GM21737 (cell line): ENCODE measurements at regions not wholly inside any gene's neighbourhood (a gene's known extent, or its start where the extent isn't known, plus 50 kb on each side); places are given as distances from the start of the nearest gene placed in this dataset.

Experiments used
- ATAC-seq: cut with Tn5 transposase; IDR thresholded peaks from one replicate; pipeline ENCODE4 v1.9.1; 2021; ENCODE audit warnings: mild to moderate bottlenecking, moderate library complexity; ENCODE audit not compliant: unreplicated experiment

- ATAC-seq: no peak
Observed at GRCh38 chr7:25789701-25790640, 362.0 kb upstream of the NFE2L3 start.

DNA sequence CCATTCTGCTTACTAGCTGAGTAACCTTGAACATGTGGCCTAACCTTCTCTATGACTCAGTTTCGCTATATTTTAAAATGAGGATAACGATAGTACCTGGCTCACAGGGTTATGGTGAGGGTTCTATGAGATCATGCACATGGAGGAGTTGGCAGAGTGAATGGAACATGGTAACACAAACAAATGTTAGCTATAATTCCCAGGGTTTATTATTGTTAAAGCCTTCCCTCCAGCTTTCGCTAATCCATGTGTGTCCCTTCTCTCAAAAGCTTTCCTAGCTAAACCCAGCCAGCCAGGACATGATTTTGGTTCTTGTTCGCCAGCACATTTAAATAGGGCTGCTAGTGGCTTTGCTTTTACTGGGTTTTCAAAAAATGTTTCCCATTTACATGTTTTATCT, 361.0 kb upstream of the NFE2L3 start:
- ATAC-seq: no peak

DNA sequence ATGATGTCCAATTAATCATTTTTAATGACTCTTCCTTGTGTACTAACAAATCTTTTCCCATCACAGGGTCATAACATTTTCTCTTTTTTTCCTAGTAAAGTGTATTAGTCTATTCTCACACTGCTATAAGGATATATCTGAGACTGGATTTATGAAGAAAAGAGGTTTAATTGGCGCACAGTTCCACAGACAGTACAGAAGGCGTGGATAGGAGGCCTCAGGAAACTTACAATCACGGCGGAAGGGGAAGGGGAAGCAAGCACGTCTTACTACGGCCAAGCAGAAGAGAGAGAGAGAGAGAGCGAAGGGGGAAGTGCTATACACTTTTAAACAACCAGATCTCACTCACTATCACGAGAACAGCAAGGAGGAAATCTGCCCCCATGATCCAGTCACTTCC, 359.4 kb upstream of the NFE2L3 start:
- ATAC-seq: no peak

GRCh38 chr7:25795824-25796235, 356.2 kb upstream of the NFE2L3 start:
- no peak for ATAC-seq

DNA sequence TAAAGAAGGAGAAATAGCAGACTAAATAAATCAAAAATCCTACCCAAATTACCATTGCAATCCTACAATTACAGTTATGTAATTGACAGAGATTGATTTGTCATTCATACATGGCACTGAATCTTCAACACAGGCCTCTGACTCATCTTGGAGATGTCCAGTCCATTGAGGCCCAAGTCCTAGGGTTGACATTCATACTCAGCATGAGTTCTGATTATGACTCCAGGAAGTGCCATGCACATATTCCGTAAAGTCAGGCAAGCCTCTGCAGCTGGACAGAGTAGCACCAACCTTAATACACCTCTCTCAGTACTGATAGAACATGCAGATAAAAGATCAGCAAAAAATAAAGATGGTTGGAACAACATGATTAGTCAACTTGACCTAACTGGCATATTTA, 353.7 kb upstream of the NFE2L3 start:
- ATAC-seq: no peak

- ATAC-seq: no peak
Observed at GRCh38 chr7:25801214-25801613, 350.8 kb upstream of the NFE2L3 start.

DNA sequence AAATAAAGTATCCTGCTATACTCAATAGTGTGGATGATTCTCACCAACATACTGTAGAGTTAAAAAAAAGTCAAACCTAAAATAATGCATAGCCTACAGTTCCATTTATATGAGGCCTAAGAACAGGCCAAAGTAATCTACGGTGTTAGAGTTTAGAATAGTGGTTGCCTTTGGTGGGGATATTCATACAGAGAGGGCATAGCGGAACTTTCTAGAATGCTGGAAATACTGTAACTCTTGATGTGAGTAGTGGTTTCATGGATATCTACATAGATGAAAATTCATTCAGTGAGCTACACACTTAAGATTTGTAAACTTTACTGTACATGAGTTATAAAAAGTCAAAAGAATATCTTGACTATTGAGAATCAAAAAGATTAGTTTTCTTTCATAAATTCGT, 349.9 kb upstream of the NFE2L3 start:
- ATAC-seq: no peak

GRCh38 chr7:25802473-25802872, 349.5 kb upstream of the NFE2L3 start:
- no peak for ATAC-seq

DNA sequence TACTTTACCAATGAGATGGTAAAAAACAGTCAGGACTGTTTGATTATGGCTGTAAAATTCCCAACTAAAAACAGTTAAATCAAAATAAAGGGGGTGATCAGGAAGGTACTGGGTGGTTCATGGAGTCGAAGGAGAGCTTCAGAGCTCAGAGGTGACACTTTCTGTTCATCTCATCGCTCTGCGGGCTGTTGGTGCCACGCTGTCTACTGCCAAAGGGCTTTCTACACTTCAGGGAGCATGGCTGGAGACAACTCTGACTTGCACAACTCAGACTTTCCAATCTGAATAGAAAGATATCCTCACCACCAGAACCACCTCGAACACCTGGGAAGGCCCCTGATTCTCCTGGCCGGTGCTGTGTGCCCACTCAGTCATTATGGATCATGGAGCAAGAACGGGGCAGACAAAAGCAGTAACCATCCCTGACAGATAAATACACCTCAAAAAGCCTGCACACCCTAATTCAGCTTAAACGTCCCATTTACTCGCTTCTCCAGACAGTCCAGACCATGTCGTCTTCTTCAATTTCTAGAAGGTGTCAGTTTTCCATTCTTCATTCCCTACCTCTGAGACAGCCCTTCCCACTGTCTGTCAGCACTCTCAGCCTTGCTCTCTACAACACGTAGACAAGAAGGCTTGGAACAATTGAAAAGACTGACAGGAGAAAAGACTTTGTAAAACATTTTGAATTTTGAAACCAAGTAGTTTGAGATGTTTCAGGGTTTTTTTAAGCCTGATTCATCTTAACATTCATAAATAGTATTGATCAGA, 348.7 kb upstream of the NFE2L3 start:
- ATAC-seq: no peak

DNA sequence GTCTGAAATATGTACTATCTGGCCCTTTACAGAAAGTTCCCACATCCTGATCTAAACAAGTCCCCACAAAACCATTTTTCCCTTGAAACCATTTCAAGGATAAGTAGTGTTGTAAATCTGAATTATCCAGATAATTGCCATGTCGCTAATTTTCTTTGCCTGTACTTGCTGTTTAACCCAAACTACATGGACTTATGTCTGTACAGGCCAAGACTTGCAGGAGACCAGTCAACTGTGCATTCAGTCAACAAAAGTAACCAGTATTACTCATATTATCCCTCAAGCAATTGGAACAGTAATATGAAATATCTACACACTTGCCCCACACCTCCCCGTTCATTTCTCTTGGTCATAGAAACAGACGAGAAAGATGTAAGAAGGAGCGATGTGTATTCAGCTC, 347.8 kb upstream of the NFE2L3 start:
- no peak for ATAC-seq

GRCh38 chr7:25805027-25805687, 346.8 kb upstream of the NFE2L3 start:
- ATAC-seq: no peak

DNA sequence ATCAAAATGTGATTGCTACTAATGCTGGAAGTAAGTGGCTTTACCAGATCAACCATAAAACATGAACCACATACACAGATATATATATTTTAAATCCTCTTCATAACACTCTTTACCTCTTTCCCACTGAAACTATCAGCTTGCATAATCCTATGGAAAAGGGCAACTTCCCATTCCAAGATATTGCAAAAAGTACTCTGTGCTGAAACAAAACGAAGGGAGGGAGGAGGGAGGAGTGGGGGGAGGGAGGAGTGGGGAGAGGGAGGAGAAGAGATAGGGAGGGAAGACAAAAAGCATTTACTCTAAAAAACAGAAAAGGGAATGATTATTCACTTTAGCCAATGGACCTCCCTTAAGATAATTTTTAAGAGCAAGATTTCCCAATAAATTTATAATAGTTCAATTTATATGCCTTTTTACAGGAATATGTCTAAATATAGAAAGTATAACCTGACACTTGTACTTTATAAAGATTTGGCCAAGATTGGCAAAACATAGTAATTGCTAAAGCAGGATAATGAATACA, 344.8 kb upstream of the NFE2L3 start:
- ATAC-seq: no peak

DNA sequence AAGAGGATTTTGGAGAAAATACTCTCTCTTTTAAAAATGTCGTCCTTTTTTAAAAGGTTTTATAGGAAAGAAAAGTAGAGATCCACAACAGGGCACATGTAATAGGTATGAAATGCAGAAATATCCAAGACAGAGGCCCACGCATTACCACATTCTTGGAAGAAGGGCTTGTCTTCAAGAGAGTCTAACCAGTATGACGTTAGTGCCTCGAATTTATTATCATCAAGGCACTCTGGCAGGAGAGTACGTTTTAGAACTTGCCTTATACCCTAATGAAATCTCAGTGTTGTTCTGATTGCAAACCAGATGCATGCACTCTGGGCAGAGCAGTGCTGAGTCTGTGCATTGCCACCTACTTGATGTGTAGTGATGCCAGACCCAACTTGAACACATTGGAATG, 342.6 kb upstream of the NFE2L3 start:
- ATAC-seq: no peak

DNA sequence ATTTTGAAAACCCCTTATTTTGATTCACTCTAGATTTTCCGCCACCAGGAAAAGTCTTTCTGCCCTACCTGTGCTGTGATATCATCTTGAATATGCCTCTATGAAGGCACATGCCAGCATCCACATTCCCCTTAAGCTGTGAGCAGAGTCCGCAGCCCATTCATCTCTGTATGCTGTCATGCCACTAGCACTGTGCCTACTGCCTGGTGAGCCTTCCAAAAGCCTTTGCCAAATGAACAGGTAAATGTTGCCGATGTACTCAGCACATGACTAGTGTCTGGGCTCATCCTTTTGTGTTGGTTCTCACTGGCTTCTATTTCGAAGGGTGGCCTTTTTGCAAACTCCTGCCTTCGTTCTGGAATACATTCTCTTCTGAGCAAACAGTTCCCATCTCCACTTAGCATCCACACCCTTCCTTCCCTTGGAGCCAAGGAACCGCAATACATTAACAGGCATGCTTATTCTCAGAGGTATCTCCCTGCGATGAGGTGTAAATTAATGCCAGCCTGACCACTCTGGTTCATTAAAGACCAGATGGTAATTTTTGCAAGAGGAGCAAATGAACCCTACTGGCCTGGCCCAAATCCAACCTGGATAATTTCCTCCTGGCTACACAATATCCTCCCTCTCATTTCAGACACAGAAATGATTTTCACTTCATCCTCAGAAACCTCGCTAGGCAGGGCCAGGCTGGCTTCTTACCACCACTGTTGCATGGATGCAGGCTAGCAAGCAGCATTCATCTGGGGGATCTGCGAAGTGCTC, 339.7 kb upstream of the NFE2L3 start:
- no peak for ATAC-seq

GRCh38 chr7:25813381-25813780, 338.6 kb upstream of the NFE2L3 start:
- ATAC-seq: no peak

GRCh38 chr7:25815711-25816110, 336.3 kb upstream of the NFE2L3 start:
- no peak for ATAC-seq

GRCh38 chr7:25820432-25821040, 331.5 kb upstream of the NFE2L3 start:
- no peak for ATAC-seq

DNA sequence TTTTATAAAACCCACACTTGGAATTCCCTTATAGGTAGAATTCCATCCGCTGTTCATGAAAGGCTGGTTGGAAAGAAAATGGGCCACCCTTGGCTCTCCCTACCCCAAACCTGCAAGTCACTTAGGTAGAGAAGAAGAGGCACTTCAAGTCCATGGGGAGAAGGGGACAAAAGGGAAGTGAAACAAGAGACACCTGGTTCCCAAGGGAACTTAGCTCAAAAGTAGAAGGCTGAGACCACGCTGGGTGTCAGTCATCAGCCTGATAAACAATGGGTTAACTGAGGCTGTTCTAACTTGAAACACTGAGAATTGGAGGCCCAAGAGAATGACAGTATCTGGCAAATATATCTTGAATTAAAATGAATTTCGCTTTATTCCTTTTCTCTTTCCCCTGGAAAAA, 330.8 kb upstream of the NFE2L3 start:
- ATAC-seq: no peak

GRCh38 chr7:25822823-25823222, 329.2 kb upstream of the NFE2L3 start:
- ATAC-seq: no peak

- no peak for ATAC-seq
Observed at GRCh38 chr7:25823571-25823970, 328.4 kb upstream of the NFE2L3 start.
